NCI-H187 (cell line): ENCODE measurements at regions not wholly inside any gene's neighbourhood (a gene's known extent, or its start where the extent isn't known, plus 50 kb on each side); places are given as distances from the start of the nearest gene placed in this dataset.
"Not testable (repeated sequence)": the region's sequence is repeated elsewhere in the genome, so short reads cannot be mapped to it uniquely, and the experiment has no call there.

ENCODE experiments used
- DNase-seq, 2 experiments: peaks; one replicate each; lab custom pipeline; 2025; lab: John Stamatoyannopoulos, UW

GRCh38 chr7:69395061-69395714 lies 203.1 kb upstream of the AUTS2 start:
- DNase-seq: no peak

GRCh38 chr7:69398986-69399385 lies 199.3 kb upstream of the AUTS2 start:
- DNase-seq: no peak

- DNase-seq: no peak
Measured at GRCh38 chr7:69399401-69399800, 198.9 kb upstream of the AUTS2 start.

- no peak for DNase-seq
Measured at GRCh38 chr7:69402696-69403095, 195.6 kb upstream of the AUTS2 start.

GRCh38 chr7:69403169-69403568 lies 195.1 kb upstream of the AUTS2 start:
- no peak for DNase-seq

GRCh38 chr7:69411018-69411417 lies 187.3 kb upstream of the AUTS2 start:
- no peak for DNase-seq

- DNase-seq: no peak
Measured at GRCh38 chr7:69411466-69411865, 186.8 kb upstream of the AUTS2 start.

GRCh38 chr7:69412331-69413146 lies 185.7 kb upstream of the AUTS2 start:
- DNase-seq: no peak

GRCh38 chr7:69414555-69414954 lies 183.7 kb upstream of the AUTS2 start:
- no peak for DNase-seq

GRCh38 chr7:69418869-69419670 lies 179.2 kb upstream of the AUTS2 start:
- no peak for DNase-seq

GRCh38 chr7:69419934-69420333 lies 178.3 kb upstream of the AUTS2 start:
- no peak for DNase-seq

GRCh38 chr7:69422574-69422985 lies 175.7 kb upstream of the AUTS2 start:
- no peak for DNase-seq

- no peak for DNase-seq
Measured at GRCh38 chr7:69426705-69427104, 171.6 kb upstream of the AUTS2 start.

GRCh38 chr7:69428089-69428488 lies 170.2 kb upstream of the AUTS2 start:
- DNase-seq: no peak

- DNase-seq: no peak
Measured at GRCh38 chr7:69429911-69430383, 168.3 kb upstream of the AUTS2 start.

- DNase-seq: no peak
Measured at GRCh38 chr7:69430384-69431021, 167.8 kb upstream of the AUTS2 start.

GRCh38 chr7:69431626-69432025 lies 166.6 kb upstream of the AUTS2 start:
- no peak for DNase-seq

- not testable (repeated sequence) for DNase-seq
Measured at GRCh38 chr7:69432276-69432675, 166.0 kb upstream of the AUTS2 start.

- no peak for DNase-seq
Measured at GRCh38 chr7:69433081-69433480, 165.2 kb upstream of the AUTS2 start.

- DNase-seq: peak in 1 of 2 experiments; percentile 6
Measured at GRCh38 chr7:69434398-69434815, 163.9 kb upstream of the AUTS2 start.

- DNase-seq: no peak
Measured at GRCh38 chr7:69435711-69436110, 162.6 kb upstream of the AUTS2 start.

GRCh38 chr7:69436946-69437345 lies 161.3 kb upstream of the AUTS2 start:
- DNase-seq: no peak
